OCI-LY1 (cell line): ENCODE measurements at regions not wholly inside any gene's neighbourhood (a gene's known extent, or its start where the extent isn't known, plus 50 kb on each side); places are given as distances from the start of the nearest gene placed in this dataset.

Source experiments
- H2AFZ ChIP-seq: fragments of 200-600 bp; sonication (generic), shearing (Covaris generic); 2 replicates; pipeline ENCODE4 v1.6.0; 2014; ENCODE audit warnings: antibody characterized with exemption, mild to moderate bottlenecking, low read length
- H3F3A ChIP-seq: fragments of 200-600 bp; sonication (generic), shearing (Covaris generic); 2 replicates; pipeline ENCODE4 v1.6.0; 2014; ENCODE audit warnings: mild to moderate bottlenecking, antibody characterized with exemption, low read length, moderate library complexity; ENCODE audit not compliant: insufficient read depth
- H3K27ac ChIP-seq: fragments of 200-600 bp; sonication (generic); 2 replicates; pipeline ENCODE4 v1.5.1; 2014; ENCODE audit warnings: low read length, mixed run types, mild to moderate bottlenecking, low read depth; ENCODE audit not compliant: poor library complexity, severe bottlenecking
- H3K27me3 ChIP-seq: fragments of 200-600 bp; sonication (generic); 2 replicates; pipeline ENCODE4 v1.6.0; 2014; ENCODE audit warnings: antibody characterized with exemption, mild to moderate bottlenecking, low read length, moderate library complexity; ENCODE audit not compliant: insufficient read depth
- H3K36me3 ChIP-seq: fragments of 200-600 bp; sonication (generic); 2 replicates; pipeline ENCODE4 v1.6.1; 2014; ENCODE audit warnings: mild to moderate bottlenecking, antibody characterized with exemption, low read length, moderate library complexity, mixed read lengths; ENCODE audit not compliant: insufficient read depth
- H3K4me1 ChIP-seq: fragments of 200-600 bp; sonication (generic); 2 replicates; pipeline ENCODE4 v1.5.1; 2014; ENCODE audit warnings: mild to moderate bottlenecking, low read length, moderate library complexity; ENCODE audit not compliant: insufficient read depth, severe bottlenecking
- H3K4me2 ChIP-seq: fragments of 200-600 bp; sonication (generic), shearing (Covaris generic); 2 replicates; pipeline ENCODE4 v1.6.1; 2014; ENCODE audit warnings: low read length
- H3K4me3 ChIP-seq: fragments of 200-600 bp; sonication (generic); 2 replicates; pipeline ENCODE4 v1.5.1; 2014; ENCODE audit warnings: low read length, low read depth, mild to moderate bottlenecking, mixed read lengths; ENCODE audit not compliant: poor library complexity, severe bottlenecking
- H3K79me2 ChIP-seq: fragments of 200-600 bp; shearing (Covaris generic); 2 replicates; pipeline ENCODE4 v1.6.1; 2016; ENCODE audit warnings: mixed run types, low read length, mixed read lengths; ENCODE audit not compliant: insufficient read depth
- H3K9ac ChIP-seq: fragments of 200-600 bp; sonication (generic), shearing (Covaris generic); 2 replicates; pipeline ENCODE4 v1.6.1; 2014; ENCODE audit warnings: mild to moderate bottlenecking, low read length, mixed read lengths
- H3K9me2 ChIP-seq: fragments of 200-600 bp; sonication (generic), shearing (Covaris generic); 2 replicates; pipeline ENCODE4 v1.6.1; 2014; ENCODE audit warnings: low read depth, mild to moderate bottlenecking, low read length, mixed read lengths
- H3K9me3 ChIP-seq: fragments of 200-600 bp; shearing (Covaris generic); 2 replicates; pipeline ENCODE4 v1.6.1; 2014; ENCODE audit warnings: low read length, mixed read lengths
- H4K20me1 ChIP-seq: fragments of 200-600 bp; sonication (generic), shearing (Covaris generic); 2 replicates; pipeline ENCODE4 v1.6.0; 2016; ENCODE audit warnings: mild to moderate bottlenecking, low read length; ENCODE audit not compliant: insufficient read depth
- EZH2 ChIP-seq: fragments of 200-600 bp; sonication (generic), shearing (Covaris generic); IDR thresholded peaks from 2 replicates; pipeline ENCODE4 v1.8.0; 2017; ENCODE audit warnings: borderline replicate concordance, mixed run types, mild to moderate bottlenecking, antibody characterized with exemption, low read length, moderate library complexity, mixed read lengths
- TF ChIP-seq, protein P1 (sequence below): fragments of 200-600 bp; sonication (generic), shearing (Covaris generic); IDR thresholded peaks from 2 replicates; pipeline ENCODE4 v1.5.1; 2017; ENCODE audit warnings: mild to moderate bottlenecking, antibody characterized with exemption, low read length, moderate library complexity, mixed read lengths

DNA sequence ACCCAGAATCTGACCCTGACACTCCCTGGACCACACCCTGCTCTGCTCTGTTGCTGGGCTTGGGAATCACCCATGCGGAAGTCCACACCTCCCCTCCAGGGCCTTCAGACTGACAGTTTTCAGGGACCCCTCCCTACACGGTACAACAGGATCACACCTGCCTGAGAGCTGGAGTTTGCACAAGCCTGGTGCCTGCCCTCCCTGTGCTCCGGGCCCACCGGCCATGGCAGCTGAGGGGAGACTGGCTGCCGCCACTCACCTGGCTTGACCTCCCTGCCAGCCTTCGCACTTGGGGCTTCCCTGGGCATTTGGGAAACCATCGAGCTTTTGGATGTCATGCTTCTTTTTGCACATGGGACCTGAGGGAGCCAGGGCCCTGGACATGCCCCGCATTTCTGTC, 95.9 kb upstream of the ANKRD34C start:
- Histone ChIP-seq H3K4me1 (peaks cover 5% of the 10 kb centered on the region), H4K20me1 (no peaks in the 10 kb centered on the region), H3K36me3 (no peaks in the 10 kb centered on the region), H3K79me2 (no peaks in the 10 kb centered on the region), H3K27ac (no peak overlapping the region), H2AFZ (no peak overlapping the region), H3F3A (no peaks in the 10 kb centered on the region), H3K9me3 (no peaks in the 10 kb centered on the region), H3K4me3 (no peak overlapping the region), H3K4me2 (no peak overlapping the region), H3K9me2 (no peaks in the 10 kb centered on the region), H3K27me3 (no peaks in the 10 kb centered on the region), H3K9ac (no peak overlapping the region)
- no peak for TF ChIP-seq EZH2
- TF ChIP-seq, protein P1, sequence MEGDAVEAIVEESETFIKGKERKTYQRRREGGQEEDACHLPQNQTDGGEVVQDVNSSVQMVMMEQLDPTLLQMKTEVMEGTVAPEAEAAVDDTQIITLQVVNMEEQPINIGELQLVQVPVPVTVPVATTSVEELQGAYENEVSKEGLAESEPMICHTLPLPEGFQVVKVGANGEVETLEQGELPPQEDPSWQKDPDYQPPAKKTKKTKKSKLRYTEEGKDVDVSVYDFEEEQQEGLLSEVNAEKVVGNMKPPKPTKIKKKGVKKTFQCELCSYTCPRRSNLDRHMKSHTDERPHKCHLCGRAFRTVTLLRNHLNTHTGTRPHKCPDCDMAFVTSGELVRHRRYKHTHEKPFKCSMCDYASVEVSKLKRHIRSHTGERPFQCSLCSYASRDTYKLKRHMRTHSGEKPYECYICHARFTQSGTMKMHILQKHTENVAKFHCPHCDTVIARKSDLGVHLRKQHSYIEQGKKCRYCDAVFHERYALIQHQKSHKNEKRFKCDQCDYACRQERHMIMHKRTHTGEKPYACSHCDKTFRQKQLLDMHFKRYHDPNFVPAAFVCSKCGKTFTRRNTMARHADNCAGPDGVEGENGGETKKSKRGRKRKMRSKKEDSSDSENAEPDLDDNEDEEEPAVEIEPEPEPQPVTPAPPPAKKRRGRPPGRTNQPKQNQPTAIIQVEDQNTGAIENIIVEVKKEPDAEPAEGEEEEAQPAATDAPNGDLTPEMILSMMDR = no peak

- TF ChIP-seq, protein P1 = peak; percentile 44; the same call in 1 of the 2 replicates
- TF ChIP-seq EZH2 = no peak
- Histone ChIP-seq H3K9me3 (no peaks in the 10 kb centered on the region), H3K4me1 (peaks cover 5% of the 10 kb centered on the region), H3K9ac (no peak overlapping the region), H3K4me2 (no peak overlapping the region), H4K20me1 (no peaks in the 10 kb centered on the region), H3F3A (no peaks in the 10 kb centered on the region), H3K4me3 (no peak overlapping the region), H3K27me3 (no peaks in the 10 kb centered on the region), H3K27ac (no peak overlapping the region), H2AFZ (no peak overlapping the region), H3K79me2 (no peaks in the 10 kb centered on the region), H3K36me3 (no peaks in the 10 kb centered on the region), H3K9me2 (no peaks in the 10 kb centered on the region)
These were observed 94.6 kb upstream of the RASGRF1 start for GRCh38 chr15:79185199-79185598.

- no peaks in the 10 kb centered on the region for H3K9me2 ChIP-seq
- no peak overlapping the region for H3K4me3 ChIP-seq
- no peak overlapping the region for H3K9ac ChIP-seq
- peaks cover 5% of the 10 kb centered on the region for H3K4me1 ChIP-seq
- no peaks in the 10 kb centered on the region for H3K36me3 ChIP-seq
- H3K79me2 ChIP-seq = no peaks in the 10 kb centered on the region
- no peak overlapping the region for H3K4me2 ChIP-seq
- no peak overlapping the region for H2AFZ ChIP-seq
- TF ChIP-seq, protein P1 = peak; percentile 98
- TF ChIP-seq EZH2 = no peak
- H3K27ac ChIP-seq = no peak overlapping the region
- H3K27me3 ChIP-seq = no peaks in the 10 kb centered on the region
- no peaks in the 10 kb centered on the region for H4K20me1 ChIP-seq
- H3K9me3 ChIP-seq = no peaks in the 10 kb centered on the region
- no peaks in the 10 kb centered on the region for H3F3A ChIP-seq
These were observed 93.9 kb upstream of the RASGRF1 start for GRCh38 chr15:79184465-79184892.
